ENCODE measurements at regions not wholly inside any gene's neighbourhood (a gene's known extent, or its start where the extent isn't known, plus 50 kb on each side); places are given as distances from the start of the nearest gene placed in this dataset.
"Not testable (repeated sequence)": the region's sequence is repeated elsewhere in the genome, so short reads cannot be mapped to it uniquely, and the experiment has no call there.

DNA sequence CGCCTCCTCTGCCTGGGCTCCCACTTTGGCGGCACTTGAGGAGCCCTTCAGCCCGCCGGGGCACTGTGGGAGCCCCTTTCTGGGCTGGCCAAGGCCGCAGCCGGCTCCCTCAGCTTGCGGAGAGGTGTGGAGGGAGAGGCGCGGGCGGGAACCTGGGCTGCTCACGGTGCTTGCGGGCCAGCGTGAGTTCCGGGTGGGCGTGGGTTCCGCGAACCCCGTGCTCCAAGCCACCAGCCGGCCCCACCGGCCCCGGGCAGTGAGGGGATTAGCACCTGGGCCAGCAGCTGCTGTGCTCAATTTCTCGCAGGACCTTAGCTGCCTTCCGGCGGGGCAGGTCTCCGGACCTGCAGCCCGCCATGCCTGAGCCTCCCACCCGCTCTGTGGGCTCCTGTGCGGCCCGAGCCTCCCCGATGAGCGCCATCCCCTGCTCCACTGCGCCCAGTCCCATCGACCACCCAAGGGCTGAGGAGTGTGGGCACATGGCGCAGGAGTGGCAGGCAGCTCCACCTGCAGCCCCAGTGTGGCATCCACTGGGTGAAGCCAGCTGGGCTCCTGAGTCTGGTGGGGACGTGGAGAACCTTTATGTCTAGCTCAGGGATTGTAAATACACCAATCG, 327.7 kb downstream of the ADAMTS20 start:
- TF ChIP-seq, protein P1, sequence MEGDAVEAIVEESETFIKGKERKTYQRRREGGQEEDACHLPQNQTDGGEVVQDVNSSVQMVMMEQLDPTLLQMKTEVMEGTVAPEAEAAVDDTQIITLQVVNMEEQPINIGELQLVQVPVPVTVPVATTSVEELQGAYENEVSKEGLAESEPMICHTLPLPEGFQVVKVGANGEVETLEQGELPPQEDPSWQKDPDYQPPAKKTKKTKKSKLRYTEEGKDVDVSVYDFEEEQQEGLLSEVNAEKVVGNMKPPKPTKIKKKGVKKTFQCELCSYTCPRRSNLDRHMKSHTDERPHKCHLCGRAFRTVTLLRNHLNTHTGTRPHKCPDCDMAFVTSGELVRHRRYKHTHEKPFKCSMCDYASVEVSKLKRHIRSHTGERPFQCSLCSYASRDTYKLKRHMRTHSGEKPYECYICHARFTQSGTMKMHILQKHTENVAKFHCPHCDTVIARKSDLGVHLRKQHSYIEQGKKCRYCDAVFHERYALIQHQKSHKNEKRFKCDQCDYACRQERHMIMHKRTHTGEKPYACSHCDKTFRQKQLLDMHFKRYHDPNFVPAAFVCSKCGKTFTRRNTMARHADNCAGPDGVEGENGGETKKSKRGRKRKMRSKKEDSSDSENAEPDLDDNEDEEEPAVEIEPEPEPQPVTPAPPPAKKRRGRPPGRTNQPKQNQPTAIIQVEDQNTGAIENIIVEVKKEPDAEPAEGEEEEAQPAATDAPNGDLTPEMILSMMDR (IDR thresholded peaks at IDR 0.05) = not testable (repeated sequence)
- not testable (repeated sequence) for TF ChIP-seq POLR2A, EP300 (IDR thresholded peaks at IDR 0.05)

All from tibial nerve (tissue), 4 donors.